Renal pelvis (tissue), 1 donor: ENCODE measurements at regions not wholly inside any gene's neighbourhood (a gene's known extent, or its start where the extent isn't known, plus 50 kb on each side); places are given as distances from the start of the nearest gene placed in this dataset.
"Not testable (repeated sequence)": the region's sequence is repeated elsewhere in the genome, so short reads cannot be mapped to it uniquely, and the experiment has no call there.

Experiments used
- DNase-seq: peaks from one replicate; pipeline ENCODE4 v3.0.0-alpha.2; 2013

- DNase-seq: no peak
These were observed 404.1 kb upstream of the CDH19 start for GRCh38 chr18:67007999-67008398.

- no peak for DNase-seq
These were observed 403.2 kb upstream of the CDH19 start for GRCh38 chr18:67007085-67007484.

GRCh38 chr18:67001052-67001451, 397.2 kb upstream of the CDH19 start:
- DNase-seq: no peak

GRCh38 chr18:66999003-66999402, 395.1 kb upstream of the CDH19 start:
- DNase-seq: no peak

- no peak for DNase-seq
These were observed 391.4 kb upstream of the CDH19 start for GRCh38 chr18:66995270-66995669.

- no peak for DNase-seq
These were observed 390.9 kb upstream of the CDH19 start for GRCh38 chr18:66994790-66995189.

GRCh38 chr18:66993492-66993891, 389.6 kb upstream of the CDH19 start:
- DNase-seq: no peak

- no peak for DNase-seq
These were observed 387.0 kb upstream of the CDH19 start for GRCh38 chr18:66990909-66991308.

- no peak for DNase-seq
These were observed 375.1 kb upstream of the CDH19 start for GRCh38 chr18:66979009-66979408.

- no peak for DNase-seq
These were observed 368.8 kb upstream of the CDH19 start for GRCh38 chr18:66972681-66973080.

GRCh38 chr18:66971960-66972359, 368.1 kb upstream of the CDH19 start:
- no peak for DNase-seq

- DNase-seq: no peak
These were observed 362.3 kb upstream of the CDH19 start for GRCh38 chr18:66966171-66966570.

GRCh38 chr18:66958309-66958708, 354.4 kb upstream of the CDH19 start:
- DNase-seq: no peak

- no peak for DNase-seq
These were observed 347.9 kb upstream of the CDH19 start for GRCh38 chr18:66951750-66952149.

- no peak for DNase-seq
These were observed 345.5 kb upstream of the CDH19 start for GRCh38 chr18:66949419-66949818.

GRCh38 chr18:66937546-66937945, 333.7 kb upstream of the CDH19 start:
- no peak for DNase-seq

GRCh38 chr18:66931010-66931409, 327.1 kb upstream of the CDH19 start:
- DNase-seq: no peak

- no peak for DNase-seq
These were observed 312.9 kb upstream of the CDH19 start for GRCh38 chr18:66916834-66917233.

- DNase-seq: no peak
These were observed 296.9 kb upstream of the CDH19 start for GRCh38 chr18:66900837-66901236.

- DNase-seq: no peak
These were observed 291.7 kb upstream of the CDH19 start for GRCh38 chr18:66895631-66896030.

- DNase-seq: no peak
These were observed 291.0 kb upstream of the CDH19 start for GRCh38 chr18:66894851-66895250.

- not testable (repeated sequence) for DNase-seq
These were observed 288.5 kb upstream of the CDH19 start for GRCh38 chr18:66892388-66892787.

GRCh38 chr18:66874812-66875474, 271.1 kb upstream of the CDH19 start:
- DNase-seq: no peak

- DNase-seq: no peak
These were observed 270.5 kb upstream of the CDH19 start for GRCh38 chr18:66874375-66874774.

- no peak for DNase-seq
These were observed 270.0 kb upstream of the CDH19 start for GRCh38 chr18:66873899-66874298.
